NCI-H187 treated with DMSO at 0.1 percent for 48 hours (cell line): ENCODE measurements at regions not wholly inside any gene's neighbourhood (a gene's known extent, or its start where the extent isn't known, plus 50 kb on each side); places are given as distances from the start of the nearest gene placed in this dataset.

Experiments
- DNase-seq: peaks from one replicate; lab custom pipeline; 2025; lab: John Stamatoyannopoulos, UW

GRCh38 chr12:77299001-77299400, 233.6 kb upstream of the E2F7 start:
- no peak for DNase-seq

DNA sequence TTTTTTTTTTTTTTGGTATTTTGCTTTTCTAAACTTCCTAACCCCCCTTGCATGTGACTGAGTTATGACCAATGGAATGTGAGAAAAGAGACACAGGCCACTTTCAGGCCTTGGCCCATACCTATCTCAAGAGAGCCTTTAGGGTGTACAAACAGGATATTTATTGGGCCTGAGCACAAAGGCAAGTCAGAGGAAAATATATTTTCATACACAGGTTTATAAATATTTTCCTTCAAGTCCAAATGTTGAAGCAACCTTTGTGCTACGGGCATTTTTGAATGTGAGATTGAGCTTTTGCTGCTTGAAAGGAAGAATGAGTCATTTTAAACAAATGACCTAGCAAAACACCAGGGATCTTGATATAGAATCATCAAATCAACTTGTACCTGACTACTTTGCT, 228.6 kb upstream of the E2F7 start:
- no peak for DNase-seq

DNA sequence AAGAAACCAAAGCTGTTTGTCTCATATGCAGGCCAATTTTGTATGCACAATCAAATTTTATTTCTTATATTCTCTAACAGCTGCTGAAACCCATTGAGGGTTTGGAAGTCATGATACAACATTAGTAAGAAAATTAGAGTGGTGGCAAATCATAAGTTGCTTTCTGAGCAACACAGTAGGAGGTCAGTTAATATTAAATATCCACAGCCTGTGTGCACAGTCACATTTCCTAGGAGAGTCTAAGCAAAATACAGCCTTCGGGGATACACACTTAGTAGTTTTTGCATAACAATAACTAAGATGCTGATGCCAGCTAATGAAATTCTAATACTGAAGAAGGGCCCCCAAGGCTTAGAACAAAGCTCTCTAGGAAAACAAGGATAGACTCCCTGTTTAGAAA, 209.6 kb upstream of the E2F7 start:
- DNase-seq: no peak

- no peak for DNase-seq
Measured at GRCh38 chr12:77273898-77274297, 208.5 kb upstream of the E2F7 start.

DNA sequence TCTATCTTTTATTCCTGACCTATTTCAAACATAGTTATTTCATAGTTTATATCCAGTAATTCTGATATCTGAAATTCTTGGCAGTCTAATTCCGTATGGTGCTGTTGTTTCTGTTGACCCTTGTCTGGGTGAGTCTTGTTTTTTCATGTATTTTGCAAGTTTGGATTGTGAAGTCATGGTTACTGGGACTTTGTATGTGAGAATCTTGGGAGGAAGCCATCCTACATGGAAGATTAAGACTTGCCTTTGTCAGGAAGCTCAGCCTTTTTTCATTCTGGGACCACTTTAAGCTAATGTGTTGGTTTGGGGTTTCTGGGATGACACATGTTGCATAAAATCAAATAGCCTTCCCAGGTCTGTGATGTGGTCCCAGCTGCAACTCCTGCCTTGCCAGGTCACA, 191.6 kb upstream of the E2F7 start:
- DNase-seq: no peak

DNA sequence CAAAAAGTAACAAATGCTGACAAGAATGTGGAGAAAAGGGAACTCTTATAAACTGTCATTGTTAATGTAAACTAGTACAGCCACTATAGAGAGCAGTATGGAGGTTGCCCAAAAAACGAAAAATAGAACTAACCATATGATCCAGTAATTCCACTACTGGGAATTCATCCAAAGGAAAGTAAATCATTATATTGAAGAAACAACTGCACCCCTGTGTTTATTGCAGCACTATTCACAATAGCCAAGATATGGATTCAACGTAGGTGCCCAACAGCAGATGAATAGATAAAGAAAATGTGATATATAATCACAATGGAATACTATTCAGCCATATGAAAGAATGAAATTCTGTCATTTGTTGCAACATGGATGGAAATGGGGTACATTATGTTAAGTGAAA, 188.0 kb upstream of the E2F7 start:
- DNase-seq: no peak

DNA sequence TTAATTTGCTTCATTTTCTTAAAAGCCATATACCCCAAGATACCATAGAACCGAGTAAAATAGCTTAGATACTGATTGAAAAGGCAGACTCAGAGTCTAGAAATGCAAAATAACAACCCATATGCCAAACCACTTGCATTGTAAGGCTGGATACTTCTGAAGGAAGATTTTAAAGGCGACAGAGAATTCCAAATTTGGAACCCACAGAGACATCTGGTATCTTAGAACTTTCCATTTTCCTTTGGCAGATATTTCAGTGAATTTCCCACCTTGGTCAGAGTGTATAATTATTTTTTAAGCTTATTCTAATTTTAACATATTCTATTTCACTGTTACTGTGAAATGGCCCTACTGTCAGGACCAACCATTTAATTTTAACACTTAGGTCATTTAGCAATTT, 186.4 kb upstream of the E2F7 start:
- DNase-seq: no peak

DNA sequence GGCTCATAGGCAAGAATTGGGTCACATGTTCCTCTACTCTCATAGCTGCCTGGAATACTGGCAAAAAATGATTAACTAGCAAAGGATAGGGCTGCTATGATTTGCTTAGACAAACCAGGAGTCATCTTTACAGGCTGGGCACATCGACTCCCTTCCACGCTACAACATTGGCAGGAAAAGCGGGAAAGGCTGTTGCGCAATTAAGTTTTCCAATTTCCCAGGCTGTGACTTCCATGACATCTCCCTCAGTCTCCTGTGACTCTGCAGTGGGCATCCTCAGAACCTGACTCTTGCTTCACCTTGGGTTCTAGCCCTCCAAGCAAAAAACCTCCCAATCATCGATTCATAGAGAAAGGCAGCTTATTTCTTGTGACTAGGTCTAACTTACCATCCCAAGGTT, 184.5 kb upstream of the E2F7 start:
- no peak for DNase-seq

GRCh38 chr12:77248036-77248435, 182.7 kb upstream of the E2F7 start:
- DNase-seq: no peak

- DNase-seq: no peak
Measured at GRCh38 chr12:77247542-77247941, 182.2 kb upstream of the E2F7 start.

DNA sequence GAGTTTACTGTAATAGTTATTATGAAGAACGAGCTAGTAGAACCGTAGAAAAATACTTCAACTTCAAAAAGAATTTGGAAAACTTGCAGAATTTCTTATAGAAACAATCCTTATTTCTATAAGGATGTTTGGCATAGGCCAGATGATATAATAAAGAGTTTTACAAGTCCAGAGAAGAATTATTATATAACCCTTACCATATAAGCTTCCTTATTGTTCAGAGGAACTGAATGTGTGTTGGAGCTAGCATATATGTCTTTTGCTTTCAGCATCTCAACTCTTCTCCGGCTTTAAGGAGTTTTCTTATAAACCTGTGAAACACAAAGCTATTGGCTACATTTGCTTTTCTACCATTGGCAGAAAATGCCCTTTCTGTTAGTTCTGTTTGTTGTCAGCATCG, 178.0 kb upstream of the E2F7 start:
- no peak for DNase-seq

DNA sequence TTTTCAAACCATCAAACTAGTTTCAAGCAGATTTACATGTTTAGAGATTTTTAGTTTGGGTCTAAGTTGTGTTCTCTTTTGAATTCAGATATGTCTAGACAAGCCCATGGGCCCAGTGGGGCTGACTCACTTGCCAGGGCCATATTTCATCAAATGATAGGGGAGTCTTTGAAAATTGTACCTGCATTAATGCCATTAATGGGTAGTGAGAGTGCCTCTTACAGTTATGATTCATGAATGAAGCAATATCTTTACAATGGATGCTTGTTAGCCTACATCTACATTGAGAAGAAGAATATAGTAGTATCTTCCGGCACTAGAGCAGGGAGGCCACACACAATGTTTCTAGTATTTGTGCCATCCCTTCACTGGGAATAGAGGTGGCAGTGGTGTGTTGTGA, 174.2 kb upstream of the E2F7 start:
- DNase-seq: no peak

GRCh38 chr12:77238335-77238734, 173.0 kb upstream of the E2F7 start:
- no peak for DNase-seq

DNA sequence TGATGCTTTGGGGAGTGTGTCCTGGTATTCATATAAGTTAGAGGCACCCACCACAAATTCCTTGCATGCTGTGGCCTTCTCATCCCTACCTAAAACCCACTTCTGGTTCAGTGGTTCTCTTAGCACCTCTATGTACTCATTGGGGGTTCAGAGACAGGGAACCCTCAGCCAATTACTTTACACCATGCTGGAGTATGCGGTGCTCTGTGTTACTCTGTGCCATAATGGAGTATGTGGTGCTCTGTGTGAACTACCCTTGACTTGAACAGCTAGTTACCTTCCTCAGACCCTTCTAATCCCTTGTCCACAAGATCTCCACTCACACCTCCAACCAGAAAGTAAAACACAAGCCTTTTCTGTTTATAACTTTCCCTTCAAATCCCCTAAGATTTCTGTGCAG, 172.5 kb upstream of the E2F7 start:
- DNase-seq: no peak

GRCh38 chr12:77236066-77236465, 170.7 kb upstream of the E2F7 start:
- no peak for DNase-seq

DNA sequence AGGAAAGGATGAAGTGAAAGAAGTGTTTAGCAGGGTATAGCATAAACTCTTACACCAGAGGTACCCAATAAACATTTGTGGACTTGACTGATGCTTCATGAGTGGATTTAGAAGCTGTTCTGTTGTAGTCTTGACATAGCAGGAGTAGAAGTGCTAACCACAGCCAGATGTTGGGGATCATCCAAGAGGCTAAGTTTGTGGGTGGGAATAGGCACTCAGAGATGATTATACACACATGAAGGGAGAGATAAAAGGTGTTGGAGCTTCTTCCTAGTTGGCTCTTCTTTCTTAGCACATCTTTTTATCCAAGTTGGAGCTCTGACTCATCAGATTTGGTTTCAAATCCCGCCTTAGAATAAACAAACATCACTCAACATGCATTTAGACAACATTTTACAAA, 166.7 kb upstream of the E2F7 start:
- DNase-seq: no peak

DNA sequence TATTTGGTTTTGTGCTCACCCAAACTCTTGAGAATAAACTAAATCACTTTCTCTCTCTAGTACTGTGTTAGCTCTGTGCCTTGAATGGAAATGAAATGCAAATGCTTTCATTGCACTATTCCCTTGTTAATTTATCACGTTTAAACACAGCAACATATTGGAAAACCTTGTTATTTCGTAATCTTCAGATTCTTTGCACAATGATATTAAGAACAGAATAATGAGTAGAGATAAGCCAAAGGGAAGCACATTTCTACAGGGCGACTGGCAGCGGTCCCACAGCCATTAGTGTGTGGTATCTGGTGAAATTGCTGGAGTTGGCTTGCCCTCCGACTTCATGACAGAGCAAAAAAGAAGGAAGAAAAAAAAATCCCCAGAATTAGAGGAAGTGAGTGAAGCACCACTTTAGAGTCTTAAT, 166.1 kb upstream of the E2F7 start:
- no peak for DNase-seq

DNA sequence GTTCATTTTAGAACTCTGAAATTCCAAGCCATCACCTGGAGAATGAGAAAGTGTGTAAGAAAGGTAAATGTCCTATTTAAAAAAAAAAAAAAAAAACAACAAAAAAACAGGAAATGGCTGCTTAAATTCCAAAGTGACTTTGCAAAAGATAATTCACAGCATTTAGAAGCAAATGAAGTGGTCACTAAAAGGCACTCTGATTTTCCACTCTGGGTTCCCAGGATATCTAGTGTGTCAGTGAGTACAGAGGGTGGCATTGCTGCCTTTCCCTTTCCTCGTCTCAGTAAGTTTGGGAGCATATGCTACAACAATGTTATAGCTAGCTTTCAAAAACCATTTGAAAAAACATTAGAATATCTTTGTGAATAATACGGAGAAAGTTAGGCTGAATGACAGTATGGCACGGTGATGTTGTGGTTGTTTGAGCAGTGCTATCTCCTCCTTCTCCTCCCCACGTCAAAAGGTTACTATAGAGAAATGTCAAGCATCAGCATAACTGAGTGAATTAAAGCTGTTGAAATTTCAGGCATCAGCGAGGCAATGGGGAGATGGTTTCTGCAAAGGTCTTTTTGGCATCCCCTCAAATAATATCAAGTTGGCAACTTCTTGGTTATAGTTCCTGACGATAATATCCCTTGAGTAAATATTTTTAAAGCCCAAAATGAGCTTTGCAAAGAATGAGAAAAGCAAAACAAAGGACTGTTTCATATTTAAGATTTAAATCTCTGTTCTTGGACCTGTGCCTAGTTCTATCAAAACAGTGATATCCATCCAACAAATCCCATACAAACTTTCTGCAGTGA, 164.5 kb upstream of the E2F7 start:
- DNase-seq: no peak

GRCh38 chr12:77228376-77228775, 163.0 kb upstream of the E2F7 start:
- DNase-seq: no peak

DNA sequence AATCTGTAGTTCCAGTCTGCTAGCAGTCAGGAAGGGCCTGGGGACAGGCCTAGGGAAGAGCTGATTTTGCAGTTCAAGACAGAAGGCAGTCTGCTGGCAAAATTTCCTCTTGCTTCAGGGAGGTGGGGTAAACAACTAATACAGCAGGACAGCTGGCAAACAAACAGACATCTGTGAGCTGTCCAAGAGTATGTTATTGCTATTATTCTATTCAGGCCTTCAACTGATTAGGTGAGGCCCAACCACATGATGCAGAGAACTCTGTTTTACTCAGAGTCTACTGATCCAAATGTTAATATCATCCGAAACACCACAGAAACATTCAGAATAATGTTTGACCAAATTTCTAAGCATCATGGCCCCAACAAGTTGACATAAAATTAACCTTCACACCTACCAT, 161.0 kb upstream of the E2F7 start:
- no peak for DNase-seq

GRCh38 chr12:77225373-77225772, 160.0 kb upstream of the E2F7 start:
- DNase-seq: no peak

DNA sequence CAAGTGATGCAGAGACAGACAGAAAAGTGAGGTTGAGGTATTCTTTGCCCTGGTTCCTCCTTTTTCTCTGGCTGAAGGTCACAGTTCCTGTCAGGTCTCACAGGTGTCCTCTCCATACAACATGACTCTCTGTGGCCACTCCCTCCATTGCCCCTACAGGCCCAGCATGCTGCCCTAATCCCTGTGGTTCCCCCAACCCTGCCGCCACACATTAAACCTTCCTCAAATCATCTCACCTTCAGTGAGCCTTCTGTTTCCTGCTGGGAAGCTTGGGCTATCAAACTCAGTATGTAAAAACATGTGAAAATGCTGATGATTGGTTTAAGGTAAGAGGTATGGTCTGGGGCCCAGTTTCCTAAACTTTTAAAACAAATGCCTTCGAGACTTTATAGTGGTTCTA, 159.0 kb upstream of the E2F7 start:
- no peak for DNase-seq

DNA sequence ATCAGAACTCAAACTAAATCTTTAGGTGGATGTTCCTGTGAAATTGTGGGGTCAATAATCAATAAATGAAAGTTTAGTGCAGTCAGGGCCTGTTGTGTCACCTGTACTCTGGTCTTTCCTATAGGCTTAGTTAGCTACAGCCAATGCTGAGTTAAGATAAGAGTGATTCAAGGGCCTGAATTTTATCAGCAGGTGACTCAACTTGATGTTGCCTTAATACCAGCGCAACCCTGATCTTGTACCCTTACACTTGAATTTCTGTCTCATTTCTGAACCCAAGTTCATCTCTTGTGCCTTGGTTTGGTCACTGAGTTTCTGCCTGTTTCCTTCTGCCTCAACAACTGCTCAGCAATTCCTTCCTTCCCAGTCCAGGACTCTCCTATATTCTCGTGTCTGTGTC, 157.0 kb upstream of the E2F7 start:
- DNase-seq: no peak

DNA sequence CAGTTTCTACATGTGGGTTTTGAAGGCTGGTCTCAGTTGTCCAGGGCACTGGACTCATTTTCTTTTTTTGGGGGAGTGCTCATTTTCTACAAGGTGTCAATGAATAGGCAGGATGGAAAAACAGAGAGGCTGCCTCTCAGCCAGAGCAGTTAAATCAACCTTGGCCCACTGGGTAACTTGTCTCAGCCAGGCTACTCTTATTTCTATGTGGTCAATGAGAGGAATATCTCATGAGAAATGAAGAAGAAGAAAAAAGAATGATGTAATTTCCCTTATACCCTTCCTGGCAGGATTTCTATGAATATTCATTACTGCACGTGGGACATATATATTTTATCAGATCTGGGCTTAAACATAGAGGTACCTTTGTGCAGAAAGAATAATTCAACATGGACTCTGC, 155.2 kb upstream of the E2F7 start:
- no peak for DNase-seq

- peak; percentile 76 for DNase-seq
Measured at GRCh38 chr12:77218278-77218677, 152.9 kb upstream of the E2F7 start.
